ENCODE measurements at regions not wholly inside any gene's neighbourhood (a gene's known extent, or its start where the extent isn't known, plus 50 kb on each side); places are given as distances from the start of the nearest gene placed in this dataset.

GRCh38 chr2:67707896-67708295, 310.8 kb downstream of the ETAA1 start:
- no peak for TF ChIP-seq REST (IDR thresholded peaks at IDR 0.05)
- TF ChIP-seq, protein P1, sequence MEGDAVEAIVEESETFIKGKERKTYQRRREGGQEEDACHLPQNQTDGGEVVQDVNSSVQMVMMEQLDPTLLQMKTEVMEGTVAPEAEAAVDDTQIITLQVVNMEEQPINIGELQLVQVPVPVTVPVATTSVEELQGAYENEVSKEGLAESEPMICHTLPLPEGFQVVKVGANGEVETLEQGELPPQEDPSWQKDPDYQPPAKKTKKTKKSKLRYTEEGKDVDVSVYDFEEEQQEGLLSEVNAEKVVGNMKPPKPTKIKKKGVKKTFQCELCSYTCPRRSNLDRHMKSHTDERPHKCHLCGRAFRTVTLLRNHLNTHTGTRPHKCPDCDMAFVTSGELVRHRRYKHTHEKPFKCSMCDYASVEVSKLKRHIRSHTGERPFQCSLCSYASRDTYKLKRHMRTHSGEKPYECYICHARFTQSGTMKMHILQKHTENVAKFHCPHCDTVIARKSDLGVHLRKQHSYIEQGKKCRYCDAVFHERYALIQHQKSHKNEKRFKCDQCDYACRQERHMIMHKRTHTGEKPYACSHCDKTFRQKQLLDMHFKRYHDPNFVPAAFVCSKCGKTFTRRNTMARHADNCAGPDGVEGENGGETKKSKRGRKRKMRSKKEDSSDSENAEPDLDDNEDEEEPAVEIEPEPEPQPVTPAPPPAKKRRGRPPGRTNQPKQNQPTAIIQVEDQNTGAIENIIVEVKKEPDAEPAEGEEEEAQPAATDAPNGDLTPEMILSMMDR (IDR thresholded peaks at IDR 0.05) = no peak
